Adrenal gland (tissue), 9 donors: ENCODE measurements at regions not wholly inside any gene's neighbourhood (a gene's known extent, or its start where the extent isn't known, plus 50 kb on each side); places are given as distances from the start of the nearest gene placed in this dataset.

Experiments
- DNase-seq, 7 donors: peaks; one replicate each; pipeline ENCODE4 v3.0.0-alpha.2; 2019 to 2020
- H3K27ac ChIP-seq, 5 donors: fragments of 200-600 bp; sonication (generic) in 4 of 5; 1 replicate in 3 of 5; 2 replicates in 2 of 5; pipeline versions ENCODE4 v1.5.1 to v1.8.0; 2016 to 2020; ENCODE audit warnings: mild to moderate bottlenecking in 1 of 5
- H3K27me3 ChIP-seq: fragments of 200-600 bp; 2 replicates; pipeline ENCODE4 v1.8.0; 2021
- H3K36me3 ChIP-seq, 2 donors: fragments of 200-600 bp; replicated peaks in 1 of 2; 1 replicate in 1 of 2; 2 replicates in 1 of 2; pipeline versions ENCODE4 v1.5.1 to v1.8.0; 2018 to 2022
- H3K4me1 ChIP-seq, 2 donors: fragments of 200-600 bp; replicated peaks in 1 of 2; 1 replicate in 1 of 2; 2 replicates in 1 of 2; pipeline versions ENCODE4 v1.5.1 to v1.8.0; 2018 to 2021
- H3K4me3 ChIP-seq, 4 donors: fragments of 200-600 bp; sonication (generic) in 3 of 4; one replicate each; pipeline ENCODE4 v1.5.1; 2016 to 2018
- H3K9me3 ChIP-seq, 3 donors: fragments of 200-600 bp; sonication (generic) in 1 of 3; replicated peaks in 1 of 3; 1 replicate in 2 of 3; 2 replicates in 1 of 3; pipeline versions ENCODE4 v1.5.1 to v1.8.0; 2016 to 2021
- CTCF ChIP-seq, 6 experiments: fragments of 450-650 bp in 4 of 6; fragments of 200-600 bp in 2 of 6; sonication (generic) in 1 of 6; IDR thresholded peaks; 1 replicate in 5 of 6; 2 replicates in 1 of 6; pipeline versions ENCODE4 v1.5.1 to v1.8.0; 2016 to 2021; ENCODE audit warnings: antibody characterized with exemption in 6 of 6, mild to moderate bottlenecking in 2 of 6, moderate library complexity in 1 of 6
- POLR2A ChIP-seq, 2 donors: fragments of 450-650 bp; IDR thresholded peaks; one replicate each; pipeline ENCODE4 v1.6.1; 2017; ENCODE audit warnings: antibody characterized with exemption in 2 of 2, mild to moderate bottlenecking in 2 of 2, moderate library complexity in 1 of 2
- WGBS, 4 donors: extraction: QIAGEN DNeasy Blood & Tissue Kit in 2 of 4; methylation state at CpG; one replicate each; pipeline versions ENCODE4 v1.1.5 to v1.1.7; 2013 to 2017; 5-methylcytosine and 5-hydroxymethylcytosine counted together
- intact Hi-C, 2 donors: fragments of 100-400 bp; cut with DNase I; formaldehyde crosslinking; loops; one replicate each; pipeline versions ENCODE4 v1.14.1 to v1.15.0; 2022 to 2023
- donor health status: healthy with polysubstance abuse.
- donor health status: Bipolar disorder and iron deficiency.
- donor health status: DM: yes; HTN: yes; CAD: no.
- donor health status: DM: no; HTN: no; CAD: no.
- donor health status: DM: no; HTN: no; CAD: no.

GRCh38 chr11:27869701-27870100 lies 169.4 kb upstream of the BDNF start:
- H3K27ac ChIP-seq: no peak overlapping the region
- intact Hi-C loops: no loop called here
- H3K27me3 ChIP-seq: no peaks in the 10 kb centered on the region
- H3K4me1 ChIP-seq: no peaks in the 10 kb centered on the region
- no peaks in the 10 kb centered on the region for H3K9me3 ChIP-seq
- no peak for DNase-seq
- no peak overlapping the region for H3K4me3 ChIP-seq
- no peak for TF ChIP-seq POLR2A (IDR thresholded peaks at IDR 0.05)
- no peak for TF ChIP-seq CTCF (IDR thresholded peaks at IDR 0.05)
- H3K36me3 ChIP-seq: no peaks in the 10 kb centered on the region

DNA sequence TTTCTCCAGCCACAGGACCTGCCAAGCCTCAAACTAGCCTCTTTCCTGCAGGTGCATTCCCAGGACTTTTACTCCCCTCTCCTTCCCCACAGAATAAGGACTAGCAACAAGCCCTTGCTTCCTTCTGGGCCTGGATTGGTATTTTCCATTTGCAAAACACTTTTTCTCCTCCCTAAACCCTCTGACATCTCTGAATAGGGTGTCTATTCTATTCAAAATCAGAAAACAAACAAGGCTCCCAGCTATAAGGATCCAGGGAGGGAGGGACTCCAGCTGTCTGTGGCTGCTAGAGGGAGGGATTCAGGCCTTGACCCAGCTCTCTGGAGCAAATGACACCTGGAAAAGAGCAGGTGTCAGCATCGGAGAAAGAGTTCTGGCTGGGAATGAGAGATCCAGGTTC lies 168.5 kb upstream of the BDNF start:
- H3K27ac ChIP-seq: no peak overlapping the region
- 57 to 81% (median 69%) methylated on average over 1 of the region's 1 CpG for WGBS, 4 donors

GRCh38 chr11:27868226-27868625 lies 168.0 kb upstream of the BDNF start:
- 70 to 86% (median 75%) methylated on average over 1 of the region's 1 CpG for WGBS, 4 donors
- H3K36me3 ChIP-seq: no peaks in the 10 kb centered on the region
- DNase-seq: no peak
- H3K27me3 ChIP-seq: no peaks in the 10 kb centered on the region
- no peak overlapping the region for H3K4me3 ChIP-seq
- intact Hi-C loops: no loop called here
- no peak overlapping the region for H3K27ac ChIP-seq
- H3K9me3 ChIP-seq: no peaks in the 10 kb centered on the region
- no peaks in the 10 kb centered on the region for H3K4me1 ChIP-seq
- no peak for TF ChIP-seq CTCF (IDR thresholded peaks at IDR 0.05)

More for the DNA sequence above, 168.5 kb upstream of the BDNF start:
- Histone ChIP-seq H3K36me3 (no peaks in the 10 kb centered on the region), H3K27me3 (no peaks in the 10 kb centered on the region), H3K9me3 (no peaks in the 10 kb centered on the region), H3K4me1 (no peaks in the 10 kb centered on the region), H3K4me3 (no peak overlapping the region)
- TF ChIP-seq POLR2A (IDR thresholded peaks at IDR 0.05): no peak
- no peak for TF ChIP-seq CTCF (IDR thresholded peaks at IDR 0.05)
- no peak for DNase-seq
- intact Hi-C loops: no loop called here

- Histone ChIP-seq H3K9me3 (no peaks in the 10 kb centered on the region), H3K27ac (no peak overlapping the region), H3K4me3 (no peak overlapping the region), H3K4me1 (peaks cover 0 to 4% of the 10 kb centered on the region in 2 donors), H3K27me3 (no peaks in the 10 kb centered on the region), H3K36me3 (no peaks in the 10 kb centered on the region)
- no peak for DNase-seq
- intact Hi-C loops: no loop called here
- WGBS, 4 donors: 74 to 82% (median 78%) methylated on average over 3 of the region's 3 CpGs
- no peak for TF ChIP-seq POLR2A (IDR thresholded peaks at IDR 0.05)
- TF ChIP-seq CTCF (IDR thresholded peaks at IDR 0.05): no peak
These were observed 164.8 kb upstream of the BDNF start for GRCh38 chr11:27865105-27865504.
